ENCODE measurements at regions not wholly inside any gene's neighbourhood (a gene's known extent, or its start where the extent isn't known, plus 50 kb on each side); places are given as distances from the start of the nearest gene placed in this dataset.

DNA sequence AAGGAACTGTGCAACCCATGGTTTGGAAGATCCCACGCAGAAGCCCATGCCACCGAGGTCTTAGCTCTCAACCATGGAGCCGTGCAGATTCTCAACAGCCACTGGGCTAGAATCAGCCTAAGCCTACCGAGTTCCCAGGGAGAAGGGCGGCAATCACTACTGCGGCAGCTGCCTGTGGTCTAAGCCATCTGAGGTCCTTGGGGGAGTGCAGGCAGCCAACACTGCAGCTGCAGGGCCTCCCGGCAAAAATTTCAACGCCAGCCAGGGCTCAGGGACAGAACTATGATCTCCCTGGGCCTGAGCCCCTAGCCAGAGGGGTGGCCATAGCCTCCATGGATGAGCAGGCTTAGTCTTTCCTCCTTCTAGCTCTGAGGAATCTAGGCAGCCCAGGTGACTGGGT is 156.8 kb upstream of the CLEC14A start:
- POLR2A ChIA-PET, result no interaction called here

DNA sequence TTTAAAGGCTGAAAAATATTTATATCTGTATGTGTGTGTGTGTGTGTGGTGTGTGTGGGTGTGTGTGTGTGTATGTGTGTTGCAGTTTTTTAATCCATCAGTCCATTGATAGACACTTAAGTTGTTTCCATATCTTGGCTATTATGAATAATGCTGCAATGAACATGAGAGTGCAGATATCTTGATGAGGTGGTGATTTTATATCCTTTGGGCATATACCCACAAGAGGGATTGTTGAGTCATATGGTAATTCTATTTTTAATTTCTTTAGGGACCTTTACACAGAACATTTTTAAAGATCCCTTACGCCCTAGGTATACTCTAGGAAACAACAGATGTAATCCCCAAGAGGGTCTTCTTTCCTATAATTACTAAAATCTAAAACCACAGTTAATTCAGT is 154.5 kb upstream of the CLEC14A start:
- TF ChIP-seq, protein P1, sequence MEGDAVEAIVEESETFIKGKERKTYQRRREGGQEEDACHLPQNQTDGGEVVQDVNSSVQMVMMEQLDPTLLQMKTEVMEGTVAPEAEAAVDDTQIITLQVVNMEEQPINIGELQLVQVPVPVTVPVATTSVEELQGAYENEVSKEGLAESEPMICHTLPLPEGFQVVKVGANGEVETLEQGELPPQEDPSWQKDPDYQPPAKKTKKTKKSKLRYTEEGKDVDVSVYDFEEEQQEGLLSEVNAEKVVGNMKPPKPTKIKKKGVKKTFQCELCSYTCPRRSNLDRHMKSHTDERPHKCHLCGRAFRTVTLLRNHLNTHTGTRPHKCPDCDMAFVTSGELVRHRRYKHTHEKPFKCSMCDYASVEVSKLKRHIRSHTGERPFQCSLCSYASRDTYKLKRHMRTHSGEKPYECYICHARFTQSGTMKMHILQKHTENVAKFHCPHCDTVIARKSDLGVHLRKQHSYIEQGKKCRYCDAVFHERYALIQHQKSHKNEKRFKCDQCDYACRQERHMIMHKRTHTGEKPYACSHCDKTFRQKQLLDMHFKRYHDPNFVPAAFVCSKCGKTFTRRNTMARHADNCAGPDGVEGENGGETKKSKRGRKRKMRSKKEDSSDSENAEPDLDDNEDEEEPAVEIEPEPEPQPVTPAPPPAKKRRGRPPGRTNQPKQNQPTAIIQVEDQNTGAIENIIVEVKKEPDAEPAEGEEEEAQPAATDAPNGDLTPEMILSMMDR (IDR thresholded peaks at IDR 0.05), result no peak
- intact Hi-C loops (cut with DNase I, micrococcal nuclease), result no loop called here
- no peak for ATAC-seq (ENCODE audit: poor library complexity)

More for the DNA sequence above, 156.8 kb upstream of the CLEC14A start:
- no peak overlapping the region for H3K4me3 Mint-ChIP-seq
- H3K27me3 Mint-ChIP-seq, result no peaks in the 10 kb centered on the region
- H3K27ac Mint-ChIP-seq, result no peak overlapping the region
- H3K4me1 Mint-ChIP-seq (ENCODE audit: low read depth), result no peaks in the 10 kb centered on the region
- Histone ChIP-seq H3K27me3 (ENCODE audit: control insufficient read depth in 1 of 2, insufficient read depth in 2 of 2, low read length in 2 of 2) (no peaks in the 10 kb centered on the region), H3K4me3 (ENCODE audit: low read length) (no peak overlapping the region), H3K9me3 (ENCODE audit: control insufficient read depth in 1 of 2, insufficient read depth in 1 of 2, low read length in 2 of 2) (peaks cover 0 to 9% of the 10 kb centered on the region in 2 experiments), H3K4me1 (ENCODE audit: insufficient read depth, low read length) (no peaks in the 10 kb centered on the region), H3K27ac (ENCODE audit: low read depth in 1 of 2, low read length in 2 of 2) (no peak overlapping the region), H3K36me3 (ENCODE audit: insufficient read depth, low read length) (no peaks in the 10 kb centered on the region)
- H3K9me3 Mint-ChIP-seq, result peaks cover 3% of the 10 kb centered on the region
- intact Hi-C loops (cut with DNase I, micrococcal nuclease), result no loop called here
- CTCF ChIA-PET, result no interaction called here
- TF ChIP-seq, protein P1 (IDR thresholded peaks at IDR 0.05), result no peak
- ATAC-seq (ENCODE audit: poor library complexity), result no peak
- no peak for DNase-seq
- no peaks in the 10 kb centered on the region for H3K36me3 Mint-ChIP-seq (ENCODE audit: low read depth)

DNA sequence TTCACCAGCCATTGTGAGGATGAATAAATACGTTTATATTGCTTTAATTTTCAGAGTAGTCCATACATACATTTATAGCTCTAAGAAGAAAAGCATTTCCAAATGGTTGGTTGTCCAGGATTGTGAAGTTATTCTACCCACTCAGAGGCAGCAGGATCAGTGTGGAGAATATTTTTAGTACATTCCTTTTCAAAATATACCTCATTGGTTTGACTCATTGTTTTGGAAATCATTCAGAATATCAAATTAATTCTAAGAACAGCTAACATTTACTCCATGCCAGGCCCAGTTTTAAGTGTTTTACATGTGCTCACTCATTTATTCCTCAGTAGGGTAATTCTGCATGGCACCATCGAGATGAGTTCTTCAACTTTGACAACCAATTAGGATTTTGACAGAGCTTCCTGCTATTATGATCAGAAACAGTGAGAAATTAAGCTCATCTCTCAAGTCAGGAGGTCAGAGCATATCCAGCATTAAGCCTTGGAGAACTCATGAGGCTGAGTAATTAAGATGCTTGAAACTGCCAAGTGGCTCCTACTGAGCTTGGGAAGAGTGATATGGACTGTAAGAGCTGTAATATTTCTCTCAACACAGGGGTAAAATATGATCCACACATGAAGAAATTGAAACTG is 153.3 kb upstream of the CLEC14A start:
- Histone ChIP-seq H3K9me3 (ENCODE audit: control insufficient read depth in 1 of 2, insufficient read depth in 1 of 2, low read length in 2 of 2) (peaks cover 0 to 9% of the 10 kb centered on the region in 2 experiments), H3K27me3 (ENCODE audit: control insufficient read depth in 1 of 2, insufficient read depth in 2 of 2, low read length in 2 of 2) (no peaks in the 10 kb centered on the region), H3K4me1 (ENCODE audit: insufficient read depth, low read length) (no peaks in the 10 kb centered on the region), H3K36me3 (ENCODE audit: insufficient read depth, low read length) (no peaks in the 10 kb centered on the region), H3K27ac (ENCODE audit: low read depth in 1 of 2, low read length in 2 of 2) (no peak overlapping the region), H3K4me3 (ENCODE audit: low read length) (no peak overlapping the region)
- no peak for DNase-seq
- no peaks in the 10 kb centered on the region for H3K36me3 Mint-ChIP-seq (ENCODE audit: low read depth)
- H3K9me3 Mint-ChIP-seq, result no peaks in the 10 kb centered on the region
- ATAC-seq (ENCODE audit: poor library complexity), result no peak
- POLR2A ChIA-PET, result no interaction called here
- CTCF ChIA-PET, result no interaction called here
- H3K4me3 Mint-ChIP-seq, result no peak overlapping the region
- no peak overlapping the region for H3K27ac Mint-ChIP-seq
- H3K27me3 Mint-ChIP-seq, result no peaks in the 10 kb centered on the region
- no peaks in the 10 kb centered on the region for H3K4me1 Mint-ChIP-seq (ENCODE audit: low read depth)
- TF ChIP-seq, protein P1 (IDR thresholded peaks at IDR 0.05), result no peak
- intact Hi-C loops (cut with DNase I, micrococcal nuclease), result no loop called here

More for the DNA sequence above, 154.5 kb upstream of the CLEC14A start:
- peaks cover 0 to 9% of the 10 kb centered on the region in 2 experiments for H3K9me3 ChIP-seq (ENCODE audit: control insufficient read depth in 1 of 2, insufficient read depth in 1 of 2, low read length in 2 of 2)
- no peaks in the 10 kb centered on the region for H3K36me3 Mint-ChIP-seq (ENCODE audit: low read depth)
- H3K4me3 Mint-ChIP-seq, result no peak overlapping the region
- no peak for DNase-seq
- H3K27me3 Mint-ChIP-seq, result no peaks in the 10 kb centered on the region
- H3K27ac Mint-ChIP-seq, result no peak overlapping the region
- CTCF ChIA-PET, result no interaction called here
- H3K27me3 ChIP-seq (ENCODE audit: control insufficient read depth in 1 of 2, insufficient read depth in 2 of 2, low read length in 2 of 2), result no peaks in the 10 kb centered on the region
- H3K4me3 ChIP-seq (ENCODE audit: low read length), result no peak overlapping the region
- POLR2A ChIA-PET, result no interaction called here
- H3K36me3 ChIP-seq (ENCODE audit: insufficient read depth, low read length), result no peaks in the 10 kb centered on the region
- no peak overlapping the region for H3K27ac ChIP-seq (ENCODE audit: low read depth in 1 of 2, low read length in 2 of 2)
- no peaks in the 10 kb centered on the region for H3K4me1 ChIP-seq (ENCODE audit: insufficient read depth, low read length)
- no peaks in the 10 kb centered on the region for H3K9me3 Mint-ChIP-seq
- H3K4me1 Mint-ChIP-seq (ENCODE audit: low read depth), result no peaks in the 10 kb centered on the region
